OCI-LY1 (cell line): ENCODE measurements at regions not wholly inside any gene's neighbourhood (a gene's known extent, or its start where the extent isn't known, plus 50 kb on each side); places are given as distances from the start of the nearest gene placed in this dataset.

ENCODE experiments used
- H2AFZ ChIP-seq: fragments of 200-600 bp; sonication (generic), shearing (Covaris generic); 2 replicates; pipeline ENCODE4 v1.6.0; 2014; ENCODE audit warnings: antibody characterized with exemption, mild to moderate bottlenecking, low read length
- H3F3A ChIP-seq: fragments of 200-600 bp; sonication (generic), shearing (Covaris generic); 2 replicates; pipeline ENCODE4 v1.6.0; 2014; ENCODE audit warnings: mild to moderate bottlenecking, antibody characterized with exemption, low read length, moderate library complexity; ENCODE audit not compliant: insufficient read depth
- H3K27ac ChIP-seq: fragments of 200-600 bp; sonication (generic); 2 replicates; pipeline ENCODE4 v1.5.1; 2014; ENCODE audit warnings: low read length, mixed run types, mild to moderate bottlenecking, low read depth; ENCODE audit not compliant: poor library complexity, severe bottlenecking
- H3K27me3 ChIP-seq: fragments of 200-600 bp; sonication (generic); 2 replicates; pipeline ENCODE4 v1.6.0; 2014; ENCODE audit warnings: antibody characterized with exemption, mild to moderate bottlenecking, low read length, moderate library complexity; ENCODE audit not compliant: insufficient read depth
- H3K36me3 ChIP-seq: fragments of 200-600 bp; sonication (generic); 2 replicates; pipeline ENCODE4 v1.6.1; 2014; ENCODE audit warnings: mild to moderate bottlenecking, antibody characterized with exemption, low read length, moderate library complexity, mixed read lengths; ENCODE audit not compliant: insufficient read depth
- H3K4me1 ChIP-seq: fragments of 200-600 bp; sonication (generic); 2 replicates; pipeline ENCODE4 v1.5.1; 2014; ENCODE audit warnings: mild to moderate bottlenecking, low read length, moderate library complexity; ENCODE audit not compliant: insufficient read depth, severe bottlenecking
- H3K4me2 ChIP-seq: fragments of 200-600 bp; sonication (generic), shearing (Covaris generic); 2 replicates; pipeline ENCODE4 v1.6.1; 2014; ENCODE audit warnings: low read length
- H3K4me3 ChIP-seq: fragments of 200-600 bp; sonication (generic); 2 replicates; pipeline ENCODE4 v1.5.1; 2014; ENCODE audit warnings: low read length, low read depth, mild to moderate bottlenecking, mixed read lengths; ENCODE audit not compliant: poor library complexity, severe bottlenecking
- H3K79me2 ChIP-seq: fragments of 200-600 bp; shearing (Covaris generic); 2 replicates; pipeline ENCODE4 v1.6.1; 2016; ENCODE audit warnings: mixed run types, low read length, mixed read lengths; ENCODE audit not compliant: insufficient read depth
- H3K9ac ChIP-seq: fragments of 200-600 bp; sonication (generic), shearing (Covaris generic); 2 replicates; pipeline ENCODE4 v1.6.1; 2014; ENCODE audit warnings: mild to moderate bottlenecking, low read length, mixed read lengths
- H3K9me2 ChIP-seq: fragments of 200-600 bp; sonication (generic), shearing (Covaris generic); 2 replicates; pipeline ENCODE4 v1.6.1; 2014; ENCODE audit warnings: low read depth, mild to moderate bottlenecking, low read length, mixed read lengths
- H3K9me3 ChIP-seq: fragments of 200-600 bp; shearing (Covaris generic); 2 replicates; pipeline ENCODE4 v1.6.1; 2014; ENCODE audit warnings: low read length, mixed read lengths
- H4K20me1 ChIP-seq: fragments of 200-600 bp; sonication (generic), shearing (Covaris generic); 2 replicates; pipeline ENCODE4 v1.6.0; 2016; ENCODE audit warnings: mild to moderate bottlenecking, low read length; ENCODE audit not compliant: insufficient read depth
- EZH2 ChIP-seq: fragments of 200-600 bp; sonication (generic), shearing (Covaris generic); IDR thresholded peaks from 2 replicates; pipeline ENCODE4 v1.8.0; 2017; ENCODE audit warnings: borderline replicate concordance, mixed run types, mild to moderate bottlenecking, antibody characterized with exemption, low read length, moderate library complexity, mixed read lengths
- TF ChIP-seq, protein P1 (sequence below): fragments of 200-600 bp; sonication (generic), shearing (Covaris generic); IDR thresholded peaks from 2 replicates; pipeline ENCODE4 v1.5.1; 2017; ENCODE audit warnings: mild to moderate bottlenecking, antibody characterized with exemption, low read length, moderate library complexity, mixed read lengths

DNA sequence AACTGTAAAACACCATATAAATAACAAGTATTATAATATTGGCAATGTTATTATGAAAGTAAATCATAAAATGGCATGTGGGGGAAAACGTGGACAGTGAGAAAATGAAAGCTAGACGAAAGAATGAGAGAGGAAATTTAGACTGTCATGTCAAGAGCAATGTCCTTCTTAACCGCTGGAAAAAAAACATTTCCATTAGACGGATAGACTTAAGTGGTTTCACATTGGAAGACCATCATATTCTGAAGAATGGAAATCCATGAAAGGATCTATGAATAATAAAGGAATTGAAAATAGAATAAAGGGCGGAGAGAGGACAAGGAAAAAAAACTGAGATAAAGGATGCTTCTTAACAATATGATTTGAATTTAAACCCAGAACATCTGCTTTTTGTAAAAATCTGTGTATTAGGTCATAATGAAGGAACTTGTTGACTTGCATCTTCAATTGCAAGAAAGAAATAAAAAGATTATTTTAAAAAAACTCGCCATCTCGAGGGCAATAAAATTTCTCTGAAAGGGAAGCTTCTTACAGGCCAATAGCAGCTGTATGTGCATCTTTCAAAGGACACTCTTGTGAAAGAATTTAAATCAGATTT is 90.6 kb downstream of the SPRY2 start:
- Histone ChIP-seq H3K79me2 (no peaks in the 10 kb centered on the region), H2AFZ (no peak overlapping the region), H3K9ac (no peak overlapping the region), H4K20me1 (no peaks in the 10 kb centered on the region), H3K27ac (no peak overlapping the region), H3K4me1 (no peaks in the 10 kb centered on the region), H3K9me3 (no peaks in the 10 kb centered on the region), H3K36me3 (no peaks in the 10 kb centered on the region), H3K4me3 (no peak overlapping the region), H3K27me3 (no peaks in the 10 kb centered on the region), H3F3A (no peaks in the 10 kb centered on the region), H3K4me2 (no peak overlapping the region), H3K9me2 (no peaks in the 10 kb centered on the region)
- TF ChIP-seq, protein P1, sequence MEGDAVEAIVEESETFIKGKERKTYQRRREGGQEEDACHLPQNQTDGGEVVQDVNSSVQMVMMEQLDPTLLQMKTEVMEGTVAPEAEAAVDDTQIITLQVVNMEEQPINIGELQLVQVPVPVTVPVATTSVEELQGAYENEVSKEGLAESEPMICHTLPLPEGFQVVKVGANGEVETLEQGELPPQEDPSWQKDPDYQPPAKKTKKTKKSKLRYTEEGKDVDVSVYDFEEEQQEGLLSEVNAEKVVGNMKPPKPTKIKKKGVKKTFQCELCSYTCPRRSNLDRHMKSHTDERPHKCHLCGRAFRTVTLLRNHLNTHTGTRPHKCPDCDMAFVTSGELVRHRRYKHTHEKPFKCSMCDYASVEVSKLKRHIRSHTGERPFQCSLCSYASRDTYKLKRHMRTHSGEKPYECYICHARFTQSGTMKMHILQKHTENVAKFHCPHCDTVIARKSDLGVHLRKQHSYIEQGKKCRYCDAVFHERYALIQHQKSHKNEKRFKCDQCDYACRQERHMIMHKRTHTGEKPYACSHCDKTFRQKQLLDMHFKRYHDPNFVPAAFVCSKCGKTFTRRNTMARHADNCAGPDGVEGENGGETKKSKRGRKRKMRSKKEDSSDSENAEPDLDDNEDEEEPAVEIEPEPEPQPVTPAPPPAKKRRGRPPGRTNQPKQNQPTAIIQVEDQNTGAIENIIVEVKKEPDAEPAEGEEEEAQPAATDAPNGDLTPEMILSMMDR, result no peak
- no peak for TF ChIP-seq EZH2

DNA sequence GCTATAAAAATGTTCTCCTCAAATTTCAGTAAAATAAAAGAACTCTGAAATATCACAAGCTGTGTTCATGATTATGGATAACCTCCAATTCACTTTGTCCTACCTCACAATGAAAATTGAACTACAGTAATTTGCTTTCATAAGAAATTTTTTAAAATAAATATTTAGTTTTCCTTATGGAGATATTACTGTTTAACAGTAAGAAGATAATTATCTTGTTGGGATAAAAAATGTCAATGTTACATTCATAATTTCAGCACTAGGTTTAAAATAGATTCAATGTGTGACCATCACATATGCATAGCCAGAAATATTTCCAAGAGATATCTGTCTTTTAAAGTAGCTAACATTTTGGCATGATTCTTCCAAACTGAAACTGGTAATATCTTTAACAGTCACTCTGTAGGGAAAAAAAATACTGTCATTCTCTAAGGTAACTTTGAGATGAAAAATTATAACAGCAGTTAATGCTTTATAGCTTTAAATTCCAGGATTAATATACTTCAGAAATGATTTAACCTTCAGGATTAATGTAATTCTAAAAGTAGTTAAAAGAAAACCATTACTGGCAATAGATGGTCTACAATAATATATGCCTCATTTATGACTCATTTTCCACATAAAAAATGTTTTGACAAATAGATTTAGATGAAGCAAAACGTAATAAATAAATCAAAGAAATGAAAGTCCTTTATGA is 91.3 kb downstream of the SPRY2 start:
- Histone ChIP-seq H3K27ac (no peak overlapping the region), H2AFZ (no peak overlapping the region)

DNA sequence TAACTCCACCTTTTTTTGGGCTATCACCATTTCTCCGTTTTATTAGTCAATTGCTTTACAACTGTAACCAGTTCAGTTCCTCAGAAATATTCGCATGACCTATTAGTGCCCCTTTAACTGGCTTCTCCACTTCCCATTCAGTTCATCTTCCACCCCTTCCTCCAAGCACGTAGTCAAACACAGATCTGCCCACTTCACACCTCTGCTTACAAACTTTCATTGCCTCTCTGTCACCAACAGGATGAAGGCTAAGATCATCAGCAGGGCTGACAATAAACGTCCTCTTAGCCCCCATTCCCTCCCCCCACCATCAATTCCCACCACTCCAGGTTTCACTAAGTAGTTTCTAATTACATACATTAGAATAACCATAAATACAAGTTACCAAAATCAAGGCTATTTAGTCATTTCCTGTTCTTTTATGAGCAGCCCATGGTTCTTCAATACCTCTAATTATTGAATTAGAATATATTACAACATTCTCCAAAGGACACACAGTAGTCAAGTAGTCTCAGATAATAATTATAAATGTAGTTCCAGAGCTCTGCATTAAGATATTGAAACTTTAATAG is 95.7 kb downstream of the SPRY2 start:
- TF ChIP-seq, protein P1, result no peak
- TF ChIP-seq EZH2, result no peak
- Histone ChIP-seq H2AFZ (no peak overlapping the region), H3F3A (no peaks in the 10 kb centered on the region), H3K4me2 (no peak overlapping the region), H3K9me3 (no peaks in the 10 kb centered on the region), H3K79me2 (no peaks in the 10 kb centered on the region), H3K36me3 (no peaks in the 10 kb centered on the region), H3K9me2 (no peaks in the 10 kb centered on the region), H3K4me3 (no peak overlapping the region), H3K4me1 (no peaks in the 10 kb centered on the region), H4K20me1 (no peaks in the 10 kb centered on the region), H3K9ac (no peak overlapping the region), H3K27ac (no peak overlapping the region), H3K27me3 (no peaks in the 10 kb centered on the region; the same call in 1 of the 2 replicates)

More for the DNA sequence above, 91.3 kb downstream of the SPRY2 start:
- no peak overlapping the region for H3K9ac ChIP-seq
- H3K9me2 ChIP-seq, result no peaks in the 10 kb centered on the region
- no peaks in the 10 kb centered on the region for H3K27me3 ChIP-seq
- H3K79me2 ChIP-seq, result no peaks in the 10 kb centered on the region
- no peak overlapping the region for H3K4me3 ChIP-seq
- no peaks in the 10 kb centered on the region for H3K4me1 ChIP-seq
- H3K9me3 ChIP-seq, result no peaks in the 10 kb centered on the region
- TF ChIP-seq, protein P1, result no peak
- no peak for TF ChIP-seq EZH2
- no peaks in the 10 kb centered on the region for H4K20me1 ChIP-seq
- H3F3A ChIP-seq, result no peaks in the 10 kb centered on the region
- H3K36me3 ChIP-seq, result no peaks in the 10 kb centered on the region
- no peak overlapping the region for H3K4me2 ChIP-seq
